T-helper 17 cell (primary cell): ENCODE measurements at regions not wholly inside any gene's neighbourhood (a gene's known extent, or its start where the extent isn't known, plus 50 kb on each side); places are given as distances from the start of the nearest gene placed in this dataset.

Experiments
- ATAC-seq: fragments of 150-1000 bp; cut with Tn5 transposase; 2 replicates; pipeline ENCODE4 v1.10.0; 2021; ENCODE audit warnings: mild to moderate bottlenecking, moderate library complexity
- DNase-seq, 3 donors: peaks; one replicate each; pipeline versions ENCODE4 v3.0.0 to v3.0.0-alpha.2; 2020 to 2021
- H3K9me3 ChIP-seq: one replicate; pipeline ENCODE4 v1.7.0; 2013; ENCODE audit warnings: low read length, mild to moderate bottlenecking; ENCODE audit not compliant: control insufficient read depth, poor library complexity, severe bottlenecking
- H3K27ac Mint-ChIP-seq: one replicate; pipeline ENCODE4 v1.8.0; 2022; ENCODE audit warnings: mild to moderate bottlenecking, moderate library complexity, mixed read lengths
- H3K27me3 Mint-ChIP-seq: one replicate; pipeline ENCODE4 v1.8.0; 2022; ENCODE audit warnings: mixed read lengths
- H3K36me3 Mint-ChIP-seq: one replicate; pipeline ENCODE4 v1.8.0; 2022; ENCODE audit warnings: low read depth, mixed read lengths
- H3K4me1 Mint-ChIP-seq: one replicate; pipeline ENCODE4 v1.8.0; 2022; ENCODE audit warnings: mild to moderate bottlenecking, mixed read lengths
- H3K4me3 Mint-ChIP-seq: one replicate; pipeline ENCODE4 v1.8.0; 2022; ENCODE audit warnings: mild to moderate bottlenecking, moderate library complexity, mixed read lengths

DNA sequence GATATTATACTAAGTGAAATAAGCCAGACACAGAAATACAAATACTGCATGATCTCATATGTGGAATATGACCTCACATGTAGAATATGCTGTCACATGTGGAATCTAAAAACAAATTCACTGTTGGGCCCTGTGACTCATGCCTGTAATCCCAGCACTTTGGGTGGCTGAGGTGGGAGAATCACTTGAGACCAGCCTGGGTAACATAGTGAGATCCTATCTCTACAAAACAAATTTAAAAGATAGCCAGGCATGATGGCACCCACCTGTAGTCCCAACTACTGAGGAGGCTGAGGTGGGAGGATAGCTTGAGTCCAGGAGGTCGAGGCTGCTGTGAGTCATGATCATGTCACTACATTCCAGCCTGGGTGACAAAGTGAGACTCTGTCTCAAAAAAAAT lies 160.3 kb downstream of the PTEN start:
- Mint-ChIP-seq H3K4me3 (no peak overlapping the region), H3K27ac (no peak overlapping the region), H3K27me3 (no peaks in the 10 kb centered on the region), H3K4me1 (peaks cover 5% of the 10 kb centered on the region), H3K36me3 (peaks cover 2% of the 10 kb centered on the region)
- ATAC-seq: no peak
- H3K9me3 ChIP-seq: no peaks in the 10 kb centered on the region
- no peak for DNase-seq

GRCh38 chr10:88026031-88026430 lies 162.6 kb downstream of the PTEN start:
- peaks cover 2% of the 10 kb centered on the region for H3K36me3 Mint-ChIP-seq
- no peak for DNase-seq
- H3K27ac Mint-ChIP-seq: no peak overlapping the region
- peaks cover 5% of the 10 kb centered on the region for H3K4me1 Mint-ChIP-seq
- no peak overlapping the region for H3K4me3 Mint-ChIP-seq
- ATAC-seq: no peak
- no peaks in the 10 kb centered on the region for H3K9me3 ChIP-seq
- no peaks in the 10 kb centered on the region for H3K27me3 Mint-ChIP-seq

GRCh38 chr10:88027570-88027969 lies 164.1 kb downstream of the PTEN start:
- no peak for ATAC-seq
- DNase-seq: no peak
- Mint-ChIP-seq H3K4me1 (peaks cover 5% of the 10 kb centered on the region), H3K4me3 (no peak overlapping the region), H3K36me3 (no peaks in the 10 kb centered on the region), H3K27me3 (no peaks in the 10 kb centered on the region), H3K27ac (no peak overlapping the region)
- H3K9me3 ChIP-seq: no peaks in the 10 kb centered on the region

- no peaks in the 10 kb centered on the region for H3K27me3 Mint-ChIP-seq
- DNase-seq (no peak), ATAC-seq (no peak)
- peaks cover 5% of the 10 kb centered on the region for H3K4me1 Mint-ChIP-seq
- no peak overlapping the region for H3K4me3 Mint-ChIP-seq
- no peaks in the 10 kb centered on the region for H3K36me3 Mint-ChIP-seq
- no peak overlapping the region for H3K27ac Mint-ChIP-seq
- no peaks in the 10 kb centered on the region for H3K9me3 ChIP-seq
Measured at GRCh38 chr10:88028072-88028471, 164.6 kb downstream of the PTEN start.

GRCh38 chr10:88028654-88029053 lies 165.2 kb downstream of the PTEN start:
- H3K9me3 ChIP-seq: no peaks in the 10 kb centered on the region
- Mint-ChIP-seq H3K27ac (no peak overlapping the region), H3K27me3 (no peaks in the 10 kb centered on the region), H3K36me3 (no peaks in the 10 kb centered on the region), H3K4me1 (peaks cover 5% of the 10 kb centered on the region), H3K4me3 (no peak overlapping the region)
- ATAC-seq: no peak
- no peak for DNase-seq

DNA sequence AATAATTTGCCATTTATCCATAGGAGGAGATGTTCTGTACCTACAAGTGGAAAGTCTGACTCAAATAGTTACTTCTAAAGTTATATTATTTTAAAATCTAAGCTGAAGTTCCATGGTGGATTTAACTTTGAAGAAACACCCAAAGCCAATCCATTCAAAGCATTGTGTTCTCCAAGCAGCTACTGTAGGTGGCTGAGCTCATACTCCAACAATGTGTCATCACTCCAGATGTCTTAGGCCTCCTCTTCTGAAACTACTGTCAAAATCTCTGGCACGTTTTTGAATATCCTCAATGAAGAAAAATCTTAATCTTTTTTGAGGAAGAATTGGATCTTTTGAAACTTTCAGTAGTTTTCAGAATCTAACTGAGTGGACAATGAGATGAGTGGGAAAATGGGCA lies 169.1 kb downstream of the PTEN start:
- Mint-ChIP-seq H3K4me3 (no peak overlapping the region), H3K27me3 (no peaks in the 10 kb centered on the region), H3K36me3 (no peaks in the 10 kb centered on the region), H3K4me1 (peaks cover 10% of the 10 kb centered on the region), H3K27ac (no peak overlapping the region)
- ATAC-seq (no peak), DNase-seq (no peak)
- H3K9me3 ChIP-seq: no peaks in the 10 kb centered on the region

GRCh38 chr10:88033385-88033784 lies 170.0 kb downstream of the PTEN start:
- Mint-ChIP-seq H3K4me3 (no peak overlapping the region), H3K4me1 (peaks cover 8% of the 10 kb centered on the region), H3K27me3 (no peaks in the 10 kb centered on the region)

GRCh38 chr10:88033793-88034192 lies 170.4 kb downstream of the PTEN start:
- Mint-ChIP-seq H3K27me3 (no peaks in the 10 kb centered on the region), H3K27ac (no peak overlapping the region), H3K4me1 (peaks cover 8% of the 10 kb centered on the region), H3K36me3 (no peaks in the 10 kb centered on the region), H3K4me3 (no peak overlapping the region)
- ATAC-seq (no peak), DNase-seq (no peak)
- H3K9me3 ChIP-seq: no peaks in the 10 kb centered on the region

More at GRCh38 chr10:88033385-88033784, 170.0 kb downstream of the PTEN start:
- H3K27ac Mint-ChIP-seq: no peak overlapping the region
- no peaks in the 10 kb centered on the region for H3K36me3 Mint-ChIP-seq
- no peaks in the 10 kb centered on the region for H3K9me3 ChIP-seq
- no peak for ATAC-seq
- DNase-seq: no peak

GRCh38 chr10:88036126-88036525 lies 172.7 kb downstream of the PTEN start:
- DNase-seq (no peak), ATAC-seq (no peak)
- no peaks in the 10 kb centered on the region for H3K36me3 Mint-ChIP-seq
- no peaks in the 10 kb centered on the region for H3K9me3 ChIP-seq
- H3K4me3 Mint-ChIP-seq: no peak overlapping the region
- peaks cover 8% of the 10 kb centered on the region for H3K4me1 Mint-ChIP-seq
- no peak overlapping the region for H3K27ac Mint-ChIP-seq
- H3K27me3 Mint-ChIP-seq: no peaks in the 10 kb centered on the region

- Mint-ChIP-seq H3K4me3 (no peak overlapping the region), H3K27ac (no peak overlapping the region), H3K36me3 (no peaks in the 10 kb centered on the region), H3K4me1 (peaks cover 8% of the 10 kb centered on the region), H3K27me3 (no peaks in the 10 kb centered on the region)
- no peaks in the 10 kb centered on the region for H3K9me3 ChIP-seq
- no peak for ATAC-seq
- DNase-seq: no peak
Measured at GRCh38 chr10:88037623-88038022, 174.2 kb downstream of the PTEN start.

- Mint-ChIP-seq H3K4me1 (peaks cover 8% of the 10 kb centered on the region), H3K27me3 (no peaks in the 10 kb centered on the region), H3K36me3 (no peaks in the 10 kb centered on the region), H3K4me3 (no peak overlapping the region), H3K27ac (no peak overlapping the region)
- DNase-seq: no peak
- no peak for ATAC-seq
- H3K9me3 ChIP-seq: no peaks in the 10 kb centered on the region
Measured at GRCh38 chr10:88038268-88038667, 174.8 kb downstream of the PTEN start.

DNA sequence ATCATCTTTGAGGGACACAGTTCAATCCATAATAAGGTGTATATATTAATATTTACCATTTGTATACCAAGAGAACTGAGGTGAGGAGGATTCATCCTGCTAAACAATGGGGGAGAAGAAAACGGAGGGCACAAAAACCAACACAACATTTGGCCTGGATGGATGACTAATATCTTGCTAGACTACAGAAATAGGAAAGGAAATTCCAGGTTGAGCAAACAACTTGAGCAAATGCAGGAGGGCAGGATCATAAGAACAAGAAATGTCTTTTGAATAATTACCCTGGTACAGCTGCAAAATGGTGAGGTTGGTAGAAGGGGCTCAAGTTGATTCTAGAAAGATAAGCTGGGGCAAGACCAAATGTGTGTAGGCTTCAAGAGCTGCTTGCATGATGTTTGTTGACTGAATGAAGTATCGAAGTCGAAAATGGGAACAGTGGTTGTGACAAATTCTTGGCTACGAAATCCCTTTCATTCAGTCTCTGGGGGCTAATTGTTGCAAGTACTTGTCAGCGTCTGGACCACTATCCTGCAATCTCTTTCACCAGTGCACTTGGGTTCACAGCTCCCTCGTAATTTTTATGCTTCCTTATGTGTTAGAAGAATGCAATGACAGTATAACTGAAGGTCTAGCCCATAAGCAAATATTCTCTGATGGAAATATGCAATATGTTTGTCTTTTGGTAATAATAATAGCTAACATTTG lies 176.2 kb downstream of the PTEN start:
- Mint-ChIP-seq H3K4me1 (peaks cover 10% of the 10 kb centered on the region), H3K4me3 (no peak overlapping the region), H3K27me3 (no peaks in the 10 kb centered on the region), H3K27ac (no peak overlapping the region), H3K36me3 (no peaks in the 10 kb centered on the region)
- DNase-seq (no peak), ATAC-seq (no peak)
- no peaks in the 10 kb centered on the region for H3K9me3 ChIP-seq

DNA sequence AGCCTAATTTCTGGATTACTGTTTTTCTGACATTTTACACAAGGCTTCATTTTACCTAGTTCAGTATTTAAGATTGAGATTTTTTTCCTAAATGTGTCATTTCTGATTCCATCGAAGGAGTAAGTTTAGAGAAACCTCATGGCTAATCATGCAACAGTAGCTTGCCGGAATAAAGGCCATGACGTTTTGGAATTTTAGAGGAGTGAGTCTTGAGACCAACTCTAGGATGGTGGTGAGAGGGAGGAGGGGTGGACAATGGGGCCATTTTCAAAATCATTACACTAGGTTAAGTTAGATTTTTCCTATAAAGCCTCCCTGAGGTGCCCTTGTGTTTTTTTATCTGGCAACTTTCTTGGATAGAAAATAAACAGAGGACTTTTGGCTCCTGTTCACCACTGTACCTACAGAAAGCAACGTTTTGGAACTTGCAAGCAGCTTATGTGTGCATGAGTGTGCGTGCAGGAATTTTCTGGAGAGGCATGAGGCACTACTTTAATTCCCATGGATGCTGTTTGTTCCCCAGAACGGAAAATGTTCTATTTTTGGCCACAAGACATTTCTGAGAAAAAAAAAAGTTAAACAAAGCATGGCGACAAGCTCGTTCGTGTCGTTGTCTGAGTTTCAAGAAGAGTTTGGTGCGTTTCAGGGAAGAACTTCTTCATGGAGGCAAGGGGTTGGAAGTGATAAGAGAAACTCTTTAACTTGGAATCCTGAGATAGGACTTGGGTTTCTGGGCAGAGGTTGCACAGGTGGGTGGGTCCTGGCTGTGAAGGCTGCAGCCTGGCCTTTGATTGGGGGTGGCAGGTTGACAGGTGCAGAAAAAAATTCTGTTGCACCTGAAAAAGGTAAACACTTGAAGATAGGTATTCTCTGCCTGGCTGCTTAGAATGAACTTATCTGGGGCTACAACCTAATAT lies 178.1 kb downstream of the PTEN start:
- no peaks in the 10 kb centered on the region for H3K27me3 Mint-ChIP-seq
- DNase-seq: no peak
- no peak overlapping the region for H3K27ac Mint-ChIP-seq
- H3K36me3 Mint-ChIP-seq: no peaks in the 10 kb centered on the region
- H3K4me1 Mint-ChIP-seq: peaks cover 9% of the 10 kb centered on the region
- H3K4me3 Mint-ChIP-seq: no peak overlapping the region
- no peaks in the 10 kb centered on the region for H3K9me3 ChIP-seq
- ATAC-seq: no peak
